GM20000 (cell line): ENCODE measurements at regions not wholly inside any gene's neighbourhood (a gene's known extent, or its start where the extent isn't known, plus 50 kb on each side); places are given as distances from the start of the nearest gene placed in this dataset.

ENCODE experiments used
- DNase-seq: peaks from one replicate; pipeline ENCODE4 v3.0.0; 2012; ENCODE audit warnings: low spot score
- CTCF ChIP-seq: IDR thresholded peaks from 2 replicates; pipeline ENCODE4 v1.5.1; 2012; ENCODE audit warnings: mild to moderate bottlenecking, control low read depth; ENCODE audit errors: extremely low read depth, missing control alignments

GRCh38 chr1:104830534-104830933 lies 1080.8 kb downstream of the AMY1C start:
- no peak for DNase-seq
- TF ChIP-seq CTCF: no peak

GRCh38 chr1:104852151-104852550 lies 1102.5 kb downstream of the AMY1C start:
- no peak for TF ChIP-seq CTCF

GRCh38 chr1:104853276-104853675 lies 1103.6 kb downstream of the AMY1C start:
- TF ChIP-seq CTCF: no peak
- no peak for DNase-seq

More at GRCh38 chr1:104852151-104852550, 1102.5 kb downstream of the AMY1C start:
- DNase-seq: no peak

- no peak for TF ChIP-seq CTCF
- DNase-seq: no peak
Measured at GRCh38 chr1:104854529-104854928, 1104.8 kb downstream of the AMY1C start.

GRCh38 chr1:104855550-104855949 lies 1105.9 kb downstream of the AMY1C start:
- no peak for DNase-seq
- TF ChIP-seq CTCF: no peak

GRCh38 chr1:104856091-104856490 lies 1106.4 kb downstream of the AMY1C start:
- no peak for DNase-seq
- no peak for TF ChIP-seq CTCF

- DNase-seq: no peak
- no peak for TF ChIP-seq CTCF
Measured at GRCh38 chr1:104856518-104856917, 1106.8 kb downstream of the AMY1C start.
